ACHN (cell line): ENCODE measurements at regions not wholly inside any gene's neighbourhood (a gene's known extent, or its start where the extent isn't known, plus 50 kb on each side); places are given as distances from the start of the nearest gene placed in this dataset.

Experiments used
- DNase-seq: peaks from one replicate; pipeline ENCODE4 v3.0.0-alpha.2; 2015
- in situ Hi-C: cut with HindIII; loops from 2 replicates; pipeline ENCODE4 v1.10.0; 2017; ENCODE audit warnings: low sequenced_read_pairs, low pct_ligation_motif_present, low pct_unique_long_range_greater_than_20kb

- DNase-seq, result no peak
- in situ Hi-C loops, result no loop called here
Observed at GRCh38 chr18:46310258-46310657, 206.1 kb downstream of the HAUS1 start.

DNA sequence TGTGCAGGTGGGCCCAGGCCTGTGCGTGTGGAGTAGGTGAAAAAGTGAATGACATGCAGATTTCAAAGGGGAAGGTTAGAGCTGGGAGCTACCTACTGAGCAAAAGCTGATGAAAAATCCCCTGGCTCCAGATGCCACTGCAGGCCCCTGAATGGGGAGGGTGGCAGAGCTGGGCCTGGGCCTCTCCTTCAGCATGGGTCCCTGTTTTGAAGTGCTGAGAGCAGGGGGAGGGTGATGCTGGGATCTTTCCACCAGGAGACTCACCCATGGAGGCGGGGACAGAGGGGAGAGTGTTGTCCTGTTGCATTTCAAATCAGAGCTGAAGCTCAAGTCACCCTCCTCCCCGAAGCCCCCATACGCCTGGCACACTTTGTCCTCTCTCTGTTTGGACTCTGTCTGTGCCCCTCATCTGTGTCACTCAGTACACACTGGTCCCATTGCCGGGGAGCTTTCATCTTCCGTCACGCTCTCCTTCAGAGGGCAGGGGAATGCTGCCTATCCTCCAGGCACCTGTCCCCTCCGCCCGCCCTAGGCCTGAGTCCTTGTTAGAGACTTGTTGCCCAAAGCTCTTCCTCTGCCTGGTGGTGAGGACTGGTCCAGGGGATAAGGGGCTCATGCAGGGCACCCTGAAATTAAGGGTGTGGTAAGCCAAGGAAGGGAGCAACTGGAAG, 206.6 kb downstream of the HAUS1 start:
- in situ Hi-C loops, result no loop called here
- DNase-seq, result no peak

DNA sequence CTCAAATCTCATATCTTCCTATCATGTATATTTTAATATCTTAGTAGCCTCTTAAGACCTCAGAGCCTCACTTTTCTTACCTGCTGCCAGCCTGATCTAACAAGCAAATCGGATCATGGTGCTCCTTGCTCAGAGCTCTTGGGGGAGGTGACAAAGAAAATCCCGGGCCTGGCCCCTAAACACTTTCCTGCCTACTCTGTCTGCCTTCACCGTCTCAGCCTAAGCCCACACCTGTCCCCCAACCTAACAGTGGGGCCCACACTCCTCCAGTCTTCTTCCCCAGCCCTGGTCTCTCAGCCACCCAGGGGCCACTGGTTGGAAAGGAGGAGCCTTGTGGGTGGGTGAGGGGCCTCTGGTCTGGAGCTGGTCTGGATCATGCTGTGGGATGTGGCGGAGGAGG, 207.3 kb downstream of the HAUS1 start:
- no peak for DNase-seq
- in situ Hi-C loops, result no loop called here

DNA sequence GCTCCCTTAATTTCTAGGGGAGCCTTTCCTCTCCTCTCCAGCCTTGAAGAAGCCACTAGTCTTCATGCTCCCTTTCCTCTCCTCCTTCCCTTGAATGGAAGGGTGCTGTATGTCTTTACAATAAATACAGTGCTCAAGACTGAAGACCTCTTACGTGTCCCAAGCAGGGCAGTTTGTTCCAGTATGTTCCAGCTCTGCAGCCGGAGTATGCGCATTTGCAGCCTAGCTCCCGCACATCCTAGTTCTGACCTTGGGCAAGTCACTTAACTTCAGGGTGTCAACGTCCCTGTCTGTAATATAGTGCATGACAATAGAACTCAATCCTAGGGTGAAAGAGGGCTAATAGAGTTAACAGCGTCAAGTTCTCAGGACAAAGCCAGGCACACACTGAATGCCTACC, 208.0 kb downstream of the HAUS1 start:
- in situ Hi-C loops, result no loop called here

DNA sequence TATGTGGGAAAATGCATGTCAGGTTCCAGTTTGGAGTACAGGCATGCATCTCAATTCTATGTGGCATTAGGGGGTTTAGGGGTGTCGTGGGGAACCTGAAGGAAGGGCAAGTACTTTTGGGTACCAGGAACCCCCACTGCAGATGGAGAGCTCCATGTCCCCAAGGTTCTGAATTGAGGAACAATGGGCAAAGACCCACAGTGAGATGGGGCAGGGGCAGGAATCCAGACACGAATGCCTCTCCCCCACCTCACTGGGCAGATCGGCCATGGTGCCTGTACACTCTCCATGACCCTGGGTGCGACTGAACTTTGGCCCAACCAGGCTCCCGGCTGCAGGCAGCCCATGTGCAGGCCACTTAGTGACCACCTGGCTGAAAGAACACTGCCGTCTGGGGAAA, 209.3 kb downstream of the HAUS1 start:
- in situ Hi-C loops, result no loop called here

More for the DNA sequence above, 208.0 kb downstream of the HAUS1 start:
- no peak for DNase-seq

DNA sequence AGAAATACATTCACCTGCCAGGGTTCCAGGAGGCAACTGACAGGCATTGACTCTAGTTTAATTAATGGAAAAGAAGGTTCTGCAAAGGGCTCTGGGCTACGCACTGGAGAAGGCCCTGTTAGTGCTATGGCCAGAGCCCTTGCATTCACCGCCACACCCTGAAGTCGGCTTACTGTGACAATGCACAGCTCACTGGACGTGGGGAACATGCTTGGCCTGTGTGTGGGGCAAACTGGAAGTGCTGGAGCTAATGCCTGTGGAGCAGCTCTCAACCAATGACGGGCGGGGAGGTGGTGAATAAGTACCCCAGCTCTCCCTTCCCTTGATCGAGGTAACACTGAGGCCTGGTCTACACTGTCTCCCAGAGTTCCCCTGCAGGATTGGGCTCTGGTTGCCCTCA, 209.8 kb downstream of the HAUS1 start:
- DNase-seq, result no peak
- in situ Hi-C loops, result no loop called here

More for the DNA sequence above, 209.3 kb downstream of the HAUS1 start:
- no peak for DNase-seq

GRCh38 chr18:46315161-46315560, 211.0 kb downstream of the HAUS1 start:
- in situ Hi-C loops, result no loop called here

DNA sequence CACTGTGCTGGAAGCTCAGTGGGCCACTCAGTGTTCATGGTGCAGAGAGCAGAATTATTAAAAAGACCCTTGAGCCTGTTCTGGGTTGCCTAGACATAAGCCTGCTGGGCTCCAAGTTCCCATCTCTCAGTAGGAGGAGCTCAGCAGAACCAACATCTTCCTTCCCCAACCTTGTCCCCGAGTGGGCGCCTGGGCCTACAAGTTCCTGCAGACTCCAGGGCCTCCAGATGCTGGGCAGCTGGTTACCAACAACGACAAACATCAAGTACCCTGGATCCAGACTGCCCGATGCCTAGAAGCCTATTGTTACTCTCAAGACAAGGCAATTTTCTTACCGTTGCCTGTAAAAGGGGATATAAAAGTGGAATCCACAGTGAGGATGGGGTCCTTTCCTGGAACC, 214.2 kb downstream of the HAUS1 start:
- DNase-seq, result no peak
- in situ Hi-C loops, result no loop called here

More at GRCh38 chr18:46315161-46315560, 211.0 kb downstream of the HAUS1 start:
- DNase-seq, result no peak

DNA sequence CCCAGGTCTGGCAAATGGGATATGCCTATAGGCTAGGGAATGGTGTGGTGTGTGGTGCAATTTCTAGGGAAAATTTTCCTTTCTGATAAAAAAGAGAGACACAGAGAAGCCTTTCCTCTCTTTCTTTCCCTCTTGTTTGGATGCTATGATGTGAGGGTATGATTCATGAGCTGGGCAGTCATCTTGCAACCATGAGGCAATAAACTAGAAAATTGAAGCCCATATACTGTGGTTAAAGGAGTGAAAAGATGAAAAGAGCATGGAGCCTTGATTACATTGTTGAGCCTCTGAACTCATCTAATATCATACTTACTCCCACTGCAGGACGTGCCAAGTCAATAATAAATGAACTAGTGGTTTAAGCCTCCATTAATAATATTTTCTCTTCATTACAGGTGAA, 215.6 kb downstream of the HAUS1 start:
- in situ Hi-C loops, result no loop called here
- DNase-seq, result no peak

DNA sequence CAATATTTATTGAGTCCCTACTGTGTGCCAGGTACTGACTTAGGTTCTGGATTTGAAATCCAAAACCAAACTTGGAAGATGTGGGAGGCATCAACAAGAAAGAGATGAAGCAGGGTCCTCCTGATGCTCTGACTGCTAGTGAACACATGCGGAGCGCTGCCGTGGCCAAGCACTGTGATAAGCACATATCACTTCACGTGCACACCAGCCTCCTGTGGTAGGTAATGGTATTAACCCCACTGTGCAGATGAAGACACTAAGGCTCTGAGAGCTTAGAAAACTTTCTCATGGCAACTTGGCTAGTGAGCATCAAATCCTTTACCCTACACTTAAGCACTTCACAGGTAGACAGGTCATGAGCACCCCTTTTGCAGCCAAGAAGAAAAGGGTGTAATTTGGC, 216.1 kb downstream of the HAUS1 start:
- in situ Hi-C loops, result no loop called here
- DNase-seq, result peak; percentile 27

DNA sequence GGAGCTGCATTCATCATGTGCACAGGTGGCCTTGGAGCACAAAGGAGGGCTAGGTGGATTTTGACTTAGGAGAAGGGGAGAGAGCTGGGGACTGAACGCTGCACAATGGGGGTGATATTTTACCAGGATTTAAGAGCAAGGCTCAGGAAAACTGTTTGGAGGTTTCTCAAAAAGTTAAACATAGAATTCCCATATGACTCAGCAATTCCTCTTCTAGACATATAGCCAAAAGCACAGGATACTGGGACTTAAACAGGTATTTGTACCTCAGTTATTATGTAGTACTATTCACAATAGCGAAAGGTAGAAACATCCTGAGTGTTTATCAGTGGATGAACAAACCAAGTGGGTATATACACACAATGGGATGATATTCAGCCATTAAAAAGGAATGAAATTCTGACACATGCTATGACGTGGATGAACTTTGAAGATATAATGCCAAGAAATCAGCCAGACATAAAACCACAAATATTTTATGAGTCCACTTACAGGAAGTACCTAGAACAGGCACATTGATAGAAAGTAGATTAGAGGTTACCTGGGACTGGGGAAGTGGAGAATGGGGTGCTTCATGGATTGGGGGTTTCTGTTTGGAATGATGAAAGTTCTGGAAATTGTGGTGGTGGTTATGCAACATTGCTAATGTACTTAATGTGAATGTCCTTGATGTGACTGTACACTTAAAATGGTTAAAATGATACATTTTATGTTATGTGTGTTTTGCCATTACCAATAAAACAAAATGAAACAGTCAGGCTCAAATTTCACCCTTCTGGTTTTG, 216.9 kb downstream of the HAUS1 start:
- peak; percentile 91 for DNase-seq
- in situ Hi-C loops, result no loop called here

GRCh38 chr18:46321955-46322354, 217.8 kb downstream of the HAUS1 start:
- in situ Hi-C loops, result no loop called here
- DNase-seq, result no peak

DNA sequence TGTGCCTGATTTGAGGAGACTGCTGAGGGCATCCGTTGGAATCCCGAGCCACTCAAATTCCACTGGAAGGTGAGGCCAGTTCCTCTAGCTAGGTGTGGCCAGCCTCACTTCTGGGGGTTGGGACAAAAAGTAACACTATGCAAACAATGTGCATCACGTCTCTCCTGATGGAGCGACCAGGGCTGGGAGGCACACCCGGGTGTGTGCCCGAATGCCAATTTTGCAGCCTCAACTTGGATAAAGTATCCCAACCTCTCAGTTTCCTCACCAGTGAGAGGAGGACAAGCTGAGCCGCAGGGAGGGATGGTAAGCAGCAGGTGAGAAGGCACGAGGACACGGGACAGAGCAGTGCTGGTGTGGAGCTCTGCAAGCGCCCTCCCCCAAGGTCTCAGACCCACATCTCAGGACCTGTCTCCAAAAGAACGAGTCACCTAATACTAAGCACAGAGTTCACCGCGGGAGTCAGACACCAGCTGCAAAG, 218.3 kb downstream of the HAUS1 start:
- peak; percentile 39 for DNase-seq
- in situ Hi-C loops, result no loop called here

DNA sequence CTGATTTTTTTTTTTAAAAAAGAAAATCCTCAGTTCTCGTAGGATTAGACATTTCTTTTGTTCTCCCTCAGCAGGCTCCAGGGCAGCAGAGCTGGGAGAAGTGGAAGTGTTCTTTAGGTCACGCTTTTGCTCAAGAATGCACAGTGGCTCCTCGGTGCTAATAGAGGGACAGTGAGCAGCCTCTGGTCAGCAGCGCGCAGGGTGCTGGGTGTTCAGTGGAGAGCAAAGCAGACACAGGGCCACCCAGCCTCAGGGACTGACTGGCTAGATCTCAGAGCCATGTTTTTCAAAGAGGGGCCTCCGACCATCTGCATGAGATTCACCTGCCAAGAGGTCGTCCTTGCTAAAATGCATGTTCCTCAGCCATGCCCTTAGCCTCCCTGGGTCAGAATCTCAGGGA, 218.8 kb downstream of the HAUS1 start:
- no peak for DNase-seq
- in situ Hi-C loops, result no loop called here

DNA sequence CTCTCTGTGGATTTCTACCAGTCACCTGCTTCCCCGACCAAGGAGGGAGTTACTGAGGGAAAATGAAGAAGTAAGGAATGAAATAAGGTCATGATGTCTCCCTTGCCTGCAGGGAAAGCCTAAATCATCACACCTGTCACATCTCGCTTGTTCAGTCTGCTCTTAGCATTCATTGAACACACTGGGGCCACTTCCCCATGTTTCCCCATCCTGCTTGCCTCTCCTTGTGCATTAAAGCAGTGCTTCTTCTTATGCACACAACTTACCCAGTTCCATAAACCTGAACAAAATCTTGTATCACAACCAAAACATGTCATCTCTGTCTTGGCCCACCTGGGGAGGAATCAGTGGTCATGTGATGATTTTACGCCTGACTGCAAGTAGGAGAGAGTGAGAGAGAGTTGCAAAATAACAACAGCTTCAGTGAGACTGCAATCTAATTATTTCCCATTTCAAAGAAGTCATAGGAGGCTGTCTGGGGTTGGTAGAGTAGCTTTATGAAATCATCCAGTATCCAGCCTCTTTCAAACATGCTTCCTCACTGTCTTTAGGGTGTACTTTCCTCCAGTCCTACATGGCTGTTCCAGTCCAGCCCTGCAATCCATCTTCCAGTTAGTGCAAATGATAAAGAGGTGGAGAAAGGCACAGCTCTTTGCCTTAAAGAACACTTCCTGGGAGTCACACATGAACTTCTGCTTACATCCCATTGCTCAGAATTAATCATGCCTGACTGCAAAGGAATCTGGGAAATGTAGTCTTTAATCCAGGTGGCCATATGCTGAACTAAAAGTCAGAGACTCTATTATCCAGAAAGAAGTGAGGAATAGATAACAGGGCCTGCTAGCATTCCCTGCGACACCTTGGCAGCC, 220.1 kb downstream of the HAUS1 start:
- in situ Hi-C loops, result no loop called here
- DNase-seq, result peak; percentile 75

- in situ Hi-C loops, result no loop called here
- no peak for DNase-seq
Observed at GRCh38 chr18:46325895-46326294, 221.7 kb downstream of the HAUS1 start.

DNA sequence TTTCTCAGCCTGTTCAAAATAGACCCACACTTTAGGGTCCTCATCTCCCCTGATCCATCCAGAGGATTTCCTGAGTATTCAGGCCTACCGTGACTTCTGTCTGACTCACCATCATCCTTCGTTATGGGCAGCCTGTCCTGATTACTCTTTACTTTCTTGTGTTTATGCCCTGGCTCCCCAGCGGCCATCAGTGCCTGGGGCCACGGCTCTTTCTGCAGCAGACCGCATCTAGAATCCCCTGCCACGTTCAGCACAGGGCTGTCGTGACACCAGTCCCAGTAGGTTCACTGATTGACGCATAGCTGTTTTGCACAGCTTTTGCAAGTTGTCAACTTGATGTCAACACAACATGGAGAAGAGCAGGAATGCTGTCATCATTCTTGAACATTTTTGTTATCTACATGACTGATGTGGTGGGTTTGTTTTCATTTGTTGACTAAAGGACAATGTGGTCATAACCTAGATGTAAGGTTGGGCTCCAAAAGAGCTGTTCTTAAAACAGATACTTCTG, 225.6 kb downstream of the HAUS1 start:
- DNase-seq, result no peak
- in situ Hi-C loops, result no loop called here

DNA sequence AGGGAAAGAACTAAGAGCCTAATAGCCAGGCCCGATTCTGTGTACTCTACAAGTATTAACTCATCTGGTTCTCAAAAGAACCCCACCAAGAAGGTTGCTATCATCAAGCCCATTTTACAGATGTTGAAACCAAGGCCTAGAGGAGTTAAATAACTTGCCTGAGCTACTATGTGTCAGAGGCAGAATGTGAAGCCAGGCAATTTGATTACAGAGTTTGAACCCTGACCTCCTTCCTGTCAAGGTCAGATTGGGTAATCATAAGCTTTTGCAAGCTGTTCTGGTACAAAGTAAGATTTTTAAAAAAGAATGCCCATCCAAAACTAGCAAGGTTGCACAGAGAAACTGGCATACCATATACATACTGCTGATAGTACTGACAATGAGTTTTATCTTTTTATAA, 227.1 kb downstream of the HAUS1 start:
- no peak for DNase-seq
- in situ Hi-C loops, result no loop called here

GRCh38 chr18:46332286-46332801, 228.2 kb downstream of the HAUS1 start:
- no peak for DNase-seq
- in situ Hi-C loops, result no loop called here
